ENCODE measurements at regions not wholly inside any gene's neighbourhood (a gene's known extent, or its start where the extent isn't known, plus 50 kb on each side); places are given as distances from the start of the nearest gene placed in this dataset.

- no peak for FAIRE-seq
- TF ChIP-seq, protein P1, sequence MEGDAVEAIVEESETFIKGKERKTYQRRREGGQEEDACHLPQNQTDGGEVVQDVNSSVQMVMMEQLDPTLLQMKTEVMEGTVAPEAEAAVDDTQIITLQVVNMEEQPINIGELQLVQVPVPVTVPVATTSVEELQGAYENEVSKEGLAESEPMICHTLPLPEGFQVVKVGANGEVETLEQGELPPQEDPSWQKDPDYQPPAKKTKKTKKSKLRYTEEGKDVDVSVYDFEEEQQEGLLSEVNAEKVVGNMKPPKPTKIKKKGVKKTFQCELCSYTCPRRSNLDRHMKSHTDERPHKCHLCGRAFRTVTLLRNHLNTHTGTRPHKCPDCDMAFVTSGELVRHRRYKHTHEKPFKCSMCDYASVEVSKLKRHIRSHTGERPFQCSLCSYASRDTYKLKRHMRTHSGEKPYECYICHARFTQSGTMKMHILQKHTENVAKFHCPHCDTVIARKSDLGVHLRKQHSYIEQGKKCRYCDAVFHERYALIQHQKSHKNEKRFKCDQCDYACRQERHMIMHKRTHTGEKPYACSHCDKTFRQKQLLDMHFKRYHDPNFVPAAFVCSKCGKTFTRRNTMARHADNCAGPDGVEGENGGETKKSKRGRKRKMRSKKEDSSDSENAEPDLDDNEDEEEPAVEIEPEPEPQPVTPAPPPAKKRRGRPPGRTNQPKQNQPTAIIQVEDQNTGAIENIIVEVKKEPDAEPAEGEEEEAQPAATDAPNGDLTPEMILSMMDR (IDR thresholded peaks at IDR 0.05; ENCODE audit: insufficient read depth, missing control alignments) = no peak
- DNase-seq (ENCODE audit: insufficient read length, low spot score) = no peak
Measured at GRCh38 chr4:111628437-111628836, 516.8 kb upstream of the FAM241A start.

DNA sequence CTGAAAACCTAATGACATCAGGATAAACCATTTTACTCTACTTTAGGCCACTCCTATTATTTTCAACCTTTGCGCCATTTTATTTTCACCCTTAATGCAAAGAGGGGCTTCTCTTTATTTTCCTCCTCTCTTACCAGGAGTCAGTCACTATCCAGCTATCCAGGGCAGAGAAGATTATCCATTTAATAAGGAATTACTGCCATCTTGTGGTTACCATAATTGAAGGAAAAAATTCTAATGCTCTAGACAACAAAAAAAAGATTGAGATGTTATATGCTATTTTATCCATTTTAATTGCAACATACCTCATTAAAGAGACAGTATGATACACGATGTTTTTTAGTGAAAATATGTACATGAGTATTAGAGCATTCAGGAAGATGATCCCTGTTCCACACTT is 514.5 kb upstream of the FAM241A start:
- peak; percentile 48 for FAIRE-seq
- DNase-seq (ENCODE audit: insufficient read length, low spot score) = no peak
- TF ChIP-seq, protein P1 (IDR thresholded peaks at IDR 0.05; ENCODE audit: insufficient read depth, missing control alignments) = peak; percentile 62

- FAIRE-seq = no peak
- no peak for DNase-seq (ENCODE audit: insufficient read length, low spot score)
- TF ChIP-seq, protein P1 (IDR thresholded peaks at IDR 0.05; ENCODE audit: insufficient read depth, missing control alignments) = peak; percentile 28
Measured at GRCh38 chr4:111631215-111631999, 513.8 kb upstream of the FAM241A start.

- no peak for FAIRE-seq
- TF ChIP-seq, protein P1 (IDR thresholded peaks at IDR 0.05; ENCODE audit: insufficient read depth, missing control alignments) = no peak
- no peak for DNase-seq (ENCODE audit: insufficient read length, low spot score)
Measured at GRCh38 chr4:111632641-111633151, 512.6 kb upstream of the FAM241A start.

- TF ChIP-seq, protein P1 (IDR thresholded peaks at IDR 0.05; ENCODE audit: insufficient read depth, missing control alignments) = no peak
Measured at GRCh38 chr4:111633663-111634266, 511.5 kb upstream of the FAM241A start.

DNA sequence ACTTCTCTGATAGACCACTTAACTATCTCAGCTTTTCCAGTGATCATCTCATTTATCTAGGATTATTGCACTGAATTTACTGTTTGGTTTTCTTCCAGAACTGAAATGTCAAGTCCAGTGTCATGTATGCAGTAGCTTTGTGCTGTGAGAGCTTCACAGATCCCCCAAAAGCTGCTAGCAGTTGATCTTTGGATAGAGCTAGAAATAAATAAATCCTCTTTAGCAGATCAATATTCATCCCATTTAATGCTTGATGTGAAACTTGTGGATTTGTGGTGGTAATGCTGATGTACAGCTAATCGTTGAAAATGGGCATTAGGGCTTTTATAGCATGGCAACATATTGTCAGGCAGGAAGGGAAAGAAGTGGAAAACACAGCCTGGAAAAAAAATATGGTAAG is 509.6 kb upstream of the FAM241A start:
- DNase-seq (ENCODE audit: insufficient read length, low spot score) (no peak), FAIRE-seq (no peak)
- TF ChIP-seq, protein P1 (IDR thresholded peaks at IDR 0.05; ENCODE audit: insufficient read depth, missing control alignments) = no peak

More at GRCh38 chr4:111633663-111634266, 511.5 kb upstream of the FAM241A start:
- FAIRE-seq (no peak), DNase-seq (ENCODE audit: insufficient read length, low spot score) (no peak)
